H1 (cell line): ENCODE measurements at regions not wholly inside any gene's neighbourhood (a gene's known extent, or its start where the extent isn't known, plus 50 kb on each side); places are given as distances from the start of the nearest gene placed in this dataset.

ENCODE experiments used
- CBX8 ChIP-seq: fragments of 300-800, 300-1000 bp; sonication (generic); IDR thresholded peaks from 2 replicates; pipeline ENCODE4 v1.7.1; 2016; ENCODE audit warnings: low read depth, low read length, borderline replicate concordance
- CHD7 ChIP-seq: fragments of 300-600 bp; sonication (generic); IDR thresholded peaks from 2 replicates; pipeline ENCODE4 v1.7.1; 2012; ENCODE audit warnings: low read length, moderate library complexity, mild to moderate bottlenecking, inconsistent platforms; ENCODE audit not compliant: insufficient replicate concordance
- JUN ChIP-seq: IDR thresholded peaks from 2 replicates; pipeline ENCODE4 v1.6.1; 2011; ENCODE audit warnings: low read depth, mild to moderate bottlenecking, improper control_type of control experiment, low read length
- MAX ChIP-seq: IDR thresholded peaks from 2 replicates; pipeline ENCODE4 v1.6.1; 2012; ENCODE audit warnings: inconsistent platforms
- PHF8 ChIP-seq: fragments of 200-600 bp; sonication (generic); conservative IDR thresholded peaks from 2 replicates; pipeline ENCODE4 v1.7.1; 2012; ENCODE audit warnings: low read depth, mild to moderate bottlenecking, inconsistent platforms, low read length, moderate library complexity
- POLR2A ChIP-seq, 2 experiments: IDR thresholded peaks; 1 replicate in 1 of 2; 2 replicates in 1 of 2; pipeline ENCODE4 v1.6.1; 2011; ENCODE audit warnings: low read depth in 2 of 2, low read length in 2 of 2, mild to moderate bottlenecking in 2 of 2; ENCODE audit errors: control extremely low read depth in 1 of 2
- SP4 ChIP-seq: IDR thresholded peaks from 2 replicates; pipeline ENCODE4 v1.6.1; 2012; ENCODE audit warnings: low read length, inconsistent platforms
- SUZ12 ChIP-seq: fragments of 200-600 bp; sonication (generic); IDR thresholded peaks from 2 replicates; pipeline ENCODE4 v1.6.1; 2012; ENCODE audit warnings: mild to moderate bottlenecking, inconsistent platforms, low read length, moderate library complexity, mixed read lengths

GRCh38 chr12:42756841-42757623 lies 167.5 kb upstream of the PRICKLE1 start (continued):
- TF ChIP-seq CHD7 (peak; percentile 37), MAX (no peak), SP4 (no peak), JUN (peak; percentile 66; the same call in 1 of the 2 replicates), SUZ12 (no peak), POLR2A (IDR thresholded peaks at IDR 0.05; ENCODE audit: control extremely low read depth in 1 of 2, low read depth in 2 of 2, low read length in 2 of 2) (no peak), CBX8 (no peak), PHF8 (no peak)
